ENCODE measurements at regions not wholly inside any gene's neighbourhood (a gene's known extent, or its start where the extent isn't known, plus 50 kb on each side); places are given as distances from the start of the nearest gene placed in this dataset.

GRCh38 chr1:177525176-177525575 lies 354.4 kb downstream of the BRINP2 start:
- no peak for TF ChIP-seq CTCF (IDR thresholded peaks at IDR 0.05; ENCODE audit: extremely low read depth, insufficient read depth, missing control alignments)
- in situ Hi-C loops (cut with MboI; ENCODE audit: low pct_unique_long_range_greater_than_20kb, low sequenced_read_pairs, unreplicated experiment) = no loop called here
- DNase-seq (ENCODE audit: low spot score) = no peak

GRCh38 chr1:177517546-177517945 lies 346.8 kb downstream of the BRINP2 start:
- no peak for DNase-seq (ENCODE audit: low spot score)
- TF ChIP-seq CTCF (IDR thresholded peaks at IDR 0.05; ENCODE audit: extremely low read depth, insufficient read depth, missing control alignments) = no peak
- in situ Hi-C loops (cut with MboI; ENCODE audit: low pct_unique_long_range_greater_than_20kb, low sequenced_read_pairs, unreplicated experiment) = no loop called here

- in situ Hi-C loops (cut with MboI; ENCODE audit: low pct_unique_long_range_greater_than_20kb, low sequenced_read_pairs, unreplicated experiment) = no loop called here
These were observed 343.4 kb downstream of the BRINP2 start for GRCh38 chr1:177514207-177514606.

GRCh38 chr1:177511036-177511435 lies 340.3 kb downstream of the BRINP2 start:
- DNase-seq (ENCODE audit: low spot score) = no peak
- TF ChIP-seq CTCF (IDR thresholded peaks at IDR 0.05; ENCODE audit: extremely low read depth, insufficient read depth, missing control alignments) = no peak
- in situ Hi-C loops (cut with MboI; ENCODE audit: low pct_unique_long_range_greater_than_20kb, low sequenced_read_pairs, unreplicated experiment) = no loop called here

More at GRCh38 chr1:177514207-177514606, 343.4 kb downstream of the BRINP2 start:
- no peak for TF ChIP-seq CTCF (IDR thresholded peaks at IDR 0.05; ENCODE audit: extremely low read depth, insufficient read depth, missing control alignments)
- no peak for DNase-seq (ENCODE audit: low spot score)

- no peak for DNase-seq (ENCODE audit: low spot score)
- in situ Hi-C loops (cut with MboI; ENCODE audit: low pct_unique_long_range_greater_than_20kb, low sequenced_read_pairs, unreplicated experiment) = no loop called here
- TF ChIP-seq CTCF (IDR thresholded peaks at IDR 0.05; ENCODE audit: extremely low read depth, insufficient read depth, missing control alignments) = no peak
These were observed 335.3 kb downstream of the BRINP2 start for GRCh38 chr1:177505905-177506590.

GRCh38 chr1:177495878-177496277 lies 325.1 kb downstream of the BRINP2 start:
- no peak for TF ChIP-seq CTCF (IDR thresholded peaks at IDR 0.05; ENCODE audit: extremely low read depth, insufficient read depth, missing control alignments)
- in situ Hi-C loops (cut with MboI; ENCODE audit: low pct_unique_long_range_greater_than_20kb, low sequenced_read_pairs, unreplicated experiment) = no loop called here
- no peak for DNase-seq (ENCODE audit: low spot score)

Data from GM13977 (cell line).